ENCODE measurements at regions not wholly inside any gene's neighbourhood (a gene's known extent, or its start where the extent isn't known, plus 50 kb on each side); places are given as distances from the start of the nearest gene placed in this dataset.

GRCh38 chr3:30496066-30496966 lies 110.1 kb upstream of the TGFBR2 start:
- no peaks in the 10 kb centered on the region for H3K27me3 Mint-ChIP-seq (ENCODE audit: insufficient read depth)
- no peaks in the 10 kb centered on the region for H3K36me3 ChIP-seq (ENCODE audit: control insufficient read depth, insufficient read depth, low read length)
- DNase-seq, result no peak
- no peaks in the 10 kb centered on the region for H3K9me3 ChIP-seq (ENCODE audit: control insufficient read depth, low read length)
- H3K27me3 ChIP-seq (ENCODE audit: control insufficient read depth, insufficient read depth, low read length, poor library complexity, severe bottlenecking), result no peaks in the 10 kb centered on the region
- H3K4me3 ChIP-seq (ENCODE audit: low read length), result no peak overlapping the region
- no peak overlapping the region for H3K27ac ChIP-seq (ENCODE audit: low read depth, low read length)
- no peak for TF ChIP-seq CTCF (conservative IDR thresholded peaks at IDR 0.05)
- H3K36me3 Mint-ChIP-seq (ENCODE audit: low read depth), result no peaks in the 10 kb centered on the region
- no peaks in the 10 kb centered on the region for H3K9me3 Mint-ChIP-seq
- 88 to 92% methylated on average over 13 to 15 of the region's 15 CpGs for WGBS, 2 experiments (ENCODE audit: insufficient coverage in 1 of 2, insufficient read length in 1 of 2)
- no peak overlapping the region for H3K27ac Mint-ChIP-seq
- peaks cover 2% of the 10 kb centered on the region for H3K4me1 Mint-ChIP-seq
- H3K4me1 ChIP-seq (ENCODE audit: control insufficient read depth, insufficient read depth, low read length), result no peaks in the 10 kb centered on the region
- no peak overlapping the region for H3K4me3 Mint-ChIP-seq
- no peak overlapping the region for H3K9ac ChIP-seq (ENCODE audit: extremely low read depth, low read length, poor library complexity, severe bottlenecking)

- no peak for DNase-seq
- H3K27ac ChIP-seq (ENCODE audit: low read depth, low read length), result no peak overlapping the region
- Mint-ChIP-seq H3K27me3 (ENCODE audit: insufficient read depth) (no peaks in the 10 kb centered on the region), H3K4me1 (peaks cover 2% of the 10 kb centered on the region), H3K36me3 (ENCODE audit: low read depth) (no peaks in the 10 kb centered on the region), H3K9me3 (no peaks in the 10 kb centered on the region), H3K27ac (no peak overlapping the region), H3K4me3 (no peak overlapping the region)
- no peak overlapping the region for H3K9ac ChIP-seq (ENCODE audit: extremely low read depth, low read length, poor library complexity, severe bottlenecking)
- H3K4me1 ChIP-seq (ENCODE audit: control insufficient read depth, insufficient read depth, low read length), result no peaks in the 10 kb centered on the region
- WGBS, 2 experiments (ENCODE audit: insufficient coverage in 1 of 2, insufficient read length in 1 of 2), result 87% methylated on average over 1 of the region's 1 CpG; no CpG with 5 or more reads in 1 of the 2 experiments
- H3K27me3 ChIP-seq (ENCODE audit: control insufficient read depth, insufficient read depth, low read length, poor library complexity, severe bottlenecking), result no peaks in the 10 kb centered on the region
- H3K4me3 ChIP-seq (ENCODE audit: low read length), result no peak overlapping the region
- no peaks in the 10 kb centered on the region for H3K36me3 ChIP-seq (ENCODE audit: control insufficient read depth, insufficient read depth, low read length)
- no peak for TF ChIP-seq CTCF (conservative IDR thresholded peaks at IDR 0.05)
- no peaks in the 10 kb centered on the region for H3K9me3 ChIP-seq (ENCODE audit: control insufficient read depth, low read length)
Observed at GRCh38 chr3:30498587-30498967, 107.8 kb upstream of the TGFBR2 start.

GRCh38 chr3:30500666-30501399 lies 105.6 kb upstream of the TGFBR2 start:
- H3K4me3 Mint-ChIP-seq, result no peak overlapping the region
- H3K27me3 Mint-ChIP-seq (ENCODE audit: insufficient read depth), result no peaks in the 10 kb centered on the region
- H3K27ac ChIP-seq (ENCODE audit: low read depth, low read length), result no peak overlapping the region
- no peaks in the 10 kb centered on the region for H3K4me1 Mint-ChIP-seq
- no peaks in the 10 kb centered on the region for H3K36me3 Mint-ChIP-seq (ENCODE audit: low read depth)
- H3K9me3 ChIP-seq (ENCODE audit: control insufficient read depth, low read length), result no peaks in the 10 kb centered on the region
- no peak overlapping the region for H3K9ac ChIP-seq (ENCODE audit: extremely low read depth, low read length, poor library complexity, severe bottlenecking)
- no peak overlapping the region for H3K27ac Mint-ChIP-seq
- no peaks in the 10 kb centered on the region for H3K27me3 ChIP-seq (ENCODE audit: control insufficient read depth, insufficient read depth, low read length, poor library complexity, severe bottlenecking)
- H3K9me3 Mint-ChIP-seq, result peaks cover 5% of the 10 kb centered on the region
- no peak overlapping the region for H3K4me3 ChIP-seq (ENCODE audit: low read length)
- TF ChIP-seq CTCF (conservative IDR thresholded peaks at IDR 0.05), result no peak
- no peak for DNase-seq
- 92 to 100% methylated on average over 1 to 7 of the region's 7 CpGs for WGBS, 2 experiments (ENCODE audit: insufficient coverage in 1 of 2, insufficient read length in 1 of 2)
- H3K36me3 ChIP-seq (ENCODE audit: control insufficient read depth, insufficient read depth, low read length), result no peaks in the 10 kb centered on the region
- H3K4me1 ChIP-seq (ENCODE audit: control insufficient read depth, insufficient read depth, low read length), result no peaks in the 10 kb centered on the region

Data from endodermal cell (in vitro differentiated cells).